ENCODE measurements at regions not wholly inside any gene's neighbourhood (a gene's known extent, or its start where the extent isn't known, plus 50 kb on each side); places are given as distances from the start of the nearest gene placed in this dataset.

GRCh38 chr14:98826618-98827017, 445.4 kb downstream of the BCL11B start:
- no peak for DNase-seq

DNA sequence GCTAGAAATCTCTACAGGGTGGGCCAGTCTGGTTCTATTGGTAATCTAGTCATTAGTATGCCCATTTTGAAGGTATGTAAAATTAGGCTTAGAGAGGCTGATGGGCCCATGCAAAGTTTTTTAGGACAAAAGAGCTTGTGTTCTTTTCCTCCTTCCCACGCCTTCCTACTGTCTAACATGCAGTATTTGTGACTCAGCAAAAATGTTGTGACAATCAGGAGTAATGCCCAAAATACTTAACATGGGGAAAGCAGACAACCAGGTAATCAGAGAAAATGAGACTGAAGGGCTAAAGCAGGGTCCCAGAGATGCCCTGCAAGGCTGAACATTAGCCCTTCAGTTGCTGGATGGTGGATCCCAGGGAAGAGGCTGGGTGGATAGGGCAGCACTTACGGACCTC, 437.9 kb downstream of the BCL11B start:
- no peak for DNase-seq

DNA sequence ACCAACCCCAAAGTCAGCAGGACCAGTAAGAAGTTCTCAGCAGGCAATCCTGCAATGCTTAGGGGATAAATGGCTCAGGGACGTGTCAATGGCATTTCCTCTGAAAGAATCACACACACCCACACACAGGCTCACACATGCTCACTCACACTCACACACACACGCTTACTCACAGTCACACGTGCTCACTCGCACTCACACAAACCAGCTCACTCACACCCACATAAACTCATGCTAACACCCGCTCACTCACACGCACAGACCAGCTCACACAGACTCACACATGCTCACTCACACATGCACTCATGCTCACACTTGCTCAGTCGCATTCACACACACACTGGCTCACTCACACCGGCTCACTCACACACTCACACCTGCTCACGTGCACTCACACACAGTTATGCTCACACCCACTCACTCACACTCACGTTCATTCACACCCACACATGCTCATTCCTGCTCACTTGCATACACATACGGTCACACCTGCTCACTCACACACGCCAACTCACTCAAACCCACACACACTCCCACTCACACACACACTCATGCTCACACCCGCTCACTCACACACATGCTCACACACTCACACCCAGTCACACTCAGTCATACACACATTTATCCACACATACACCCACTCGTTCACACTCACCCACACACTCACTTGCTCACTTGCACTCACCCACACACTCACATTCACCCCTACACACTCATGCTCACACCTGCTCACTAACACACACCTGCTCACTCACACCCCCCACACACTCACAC, 436.8 kb downstream of the BCL11B start:
- DNase-seq, result no peak

DNA sequence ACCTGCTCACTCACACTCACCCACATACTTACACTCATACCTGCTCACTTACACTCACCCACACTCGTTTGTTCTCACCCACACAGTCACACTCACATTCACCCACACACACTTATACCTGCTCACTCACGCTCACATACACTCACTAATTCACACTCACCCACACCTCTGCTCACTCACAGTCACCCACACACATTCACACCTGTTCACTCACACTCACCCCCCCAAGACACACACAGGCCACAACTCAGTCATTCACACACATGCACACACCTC, 436.2 kb downstream of the BCL11B start:
- no peak for DNase-seq

- DNase-seq, result no peak
These were observed 431.9 kb downstream of the BCL11B start for GRCh38 chr14:98840091-98840490.

DNA sequence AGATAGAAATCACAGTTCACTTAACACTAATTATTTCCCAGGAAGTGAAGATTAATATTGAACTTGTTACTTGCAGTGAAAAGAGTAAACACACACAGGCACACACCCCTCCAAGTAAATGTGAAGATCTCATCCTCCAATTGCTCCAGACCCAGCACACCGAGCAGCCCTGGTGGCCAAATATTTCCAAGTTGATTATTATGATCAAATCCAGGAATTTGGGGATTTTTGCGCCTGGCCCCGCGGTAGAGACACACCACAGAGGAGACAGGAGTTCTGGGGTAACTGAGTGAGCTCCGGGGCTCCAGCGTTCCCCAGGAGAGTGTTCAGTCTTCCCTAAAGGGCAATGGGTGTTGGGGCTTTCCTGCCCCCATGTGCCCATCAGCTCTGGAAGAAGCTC, 431.5 kb downstream of the BCL11B start:
- DNase-seq, result no peak

GRCh38 chr14:98844456-98844855, 427.5 kb downstream of the BCL11B start:
- DNase-seq, result no peak

- no peak for DNase-seq
These were observed 424.2 kb downstream of the BCL11B start for GRCh38 chr14:98847521-98848468.

DNA sequence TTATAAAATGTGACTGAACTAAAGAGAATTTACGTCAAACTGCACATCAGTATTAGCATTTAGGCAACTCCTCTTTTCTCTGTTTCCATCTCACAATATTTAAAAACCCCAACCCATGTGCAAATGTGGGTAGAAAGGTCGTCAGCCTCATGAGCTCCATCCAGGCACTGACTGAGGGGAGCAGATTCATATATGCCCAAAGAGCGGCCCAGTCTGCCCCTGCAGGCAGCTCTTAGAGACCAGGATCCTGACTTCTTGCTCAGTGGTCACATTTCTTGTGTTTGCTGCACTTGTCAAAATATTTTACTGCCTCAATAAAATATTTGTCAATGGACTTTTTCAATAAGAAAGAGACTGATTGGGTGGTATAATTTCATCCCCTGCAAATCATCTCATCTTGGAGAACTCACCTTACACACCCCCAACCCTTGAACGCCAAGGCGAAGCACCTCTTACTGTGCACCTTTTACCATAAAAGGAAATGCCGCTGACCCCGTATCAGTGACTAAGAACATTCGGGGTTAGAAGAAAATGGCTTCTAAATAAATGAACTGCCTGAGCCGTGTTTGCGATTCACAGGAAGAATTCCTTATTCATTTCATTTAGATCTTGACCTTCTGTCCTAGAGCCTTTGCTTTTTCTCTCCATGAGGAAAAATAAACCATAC, 418.8 kb downstream of the BCL11B start:
- no peak for DNase-seq

- no peak for DNase-seq
These were observed 415.9 kb downstream of the BCL11B start for GRCh38 chr14:98855926-98856715.

- no peak for DNase-seq
These were observed 413.8 kb downstream of the BCL11B start for GRCh38 chr14:98858158-98858557.

DNA sequence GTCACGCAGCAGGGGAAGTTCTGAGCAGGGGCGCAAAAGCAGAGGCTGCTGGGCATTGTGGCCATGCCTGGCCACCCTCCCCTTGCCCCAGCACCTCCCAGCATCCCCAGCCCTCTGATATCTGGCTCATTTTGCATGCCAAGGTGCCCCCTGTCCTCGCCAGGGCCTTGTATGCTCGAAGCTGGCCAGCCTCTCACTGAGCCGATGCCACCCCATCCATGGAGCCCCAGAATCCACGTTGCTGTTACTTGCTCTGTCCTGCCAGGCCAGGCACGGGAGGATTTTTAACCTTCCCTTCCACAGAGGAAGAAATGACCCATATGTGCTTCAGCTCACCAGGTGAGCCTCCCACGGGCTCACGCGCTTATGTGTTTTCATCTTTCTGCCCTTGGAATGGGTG, 413.4 kb downstream of the BCL11B start:
- DNase-seq, result no peak

GRCh38 chr14:98859301-98859700, 412.7 kb downstream of the BCL11B start:
- DNase-seq, result no peak

GRCh38 chr14:98864211-98864610, 407.8 kb downstream of the BCL11B start:
- DNase-seq, result no peak

DNA sequence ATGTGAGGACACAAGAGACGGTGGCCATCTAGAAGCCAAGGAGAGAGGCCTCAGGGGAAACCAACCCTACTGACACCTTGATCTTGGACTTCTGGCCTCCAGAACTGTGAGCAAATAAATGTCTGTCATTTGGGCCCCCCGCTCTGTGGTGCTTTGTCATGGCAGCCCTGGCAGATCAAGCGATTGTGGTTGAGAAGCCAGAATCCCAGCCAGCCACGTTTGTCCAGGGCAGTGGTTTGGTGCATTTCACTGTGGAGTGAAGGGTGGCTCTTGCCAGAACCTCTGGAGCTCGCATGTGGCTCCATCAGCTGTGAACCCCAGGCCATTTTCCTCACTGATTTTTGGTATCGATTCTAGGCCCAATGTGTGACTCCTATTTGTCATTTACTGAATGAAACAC, 404.9 kb downstream of the BCL11B start:
- DNase-seq, result no peak

DNA sequence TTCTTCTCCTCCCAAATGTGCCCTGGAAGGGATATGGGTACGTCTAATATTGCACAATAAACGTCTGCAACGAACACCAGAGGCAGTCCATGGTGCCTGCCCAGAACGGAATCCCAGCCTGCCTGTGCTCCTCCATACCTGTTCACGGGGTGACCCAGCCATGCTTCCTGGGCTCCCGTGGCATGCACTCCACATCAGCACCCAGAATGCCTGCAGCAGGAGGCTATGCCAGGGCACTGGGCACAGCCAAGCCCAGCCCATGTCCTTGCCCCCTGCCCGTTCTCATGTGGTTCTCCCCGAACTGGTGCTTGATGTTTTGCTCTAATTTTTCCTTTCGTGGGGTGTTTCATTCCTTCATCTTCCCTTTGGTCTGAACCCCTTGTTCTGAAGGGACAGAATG, 404.3 kb downstream of the BCL11B start:
- DNase-seq, result no peak

GRCh38 chr14:98868866-98869265, 403.1 kb downstream of the BCL11B start:
- no peak for DNase-seq

DNA sequence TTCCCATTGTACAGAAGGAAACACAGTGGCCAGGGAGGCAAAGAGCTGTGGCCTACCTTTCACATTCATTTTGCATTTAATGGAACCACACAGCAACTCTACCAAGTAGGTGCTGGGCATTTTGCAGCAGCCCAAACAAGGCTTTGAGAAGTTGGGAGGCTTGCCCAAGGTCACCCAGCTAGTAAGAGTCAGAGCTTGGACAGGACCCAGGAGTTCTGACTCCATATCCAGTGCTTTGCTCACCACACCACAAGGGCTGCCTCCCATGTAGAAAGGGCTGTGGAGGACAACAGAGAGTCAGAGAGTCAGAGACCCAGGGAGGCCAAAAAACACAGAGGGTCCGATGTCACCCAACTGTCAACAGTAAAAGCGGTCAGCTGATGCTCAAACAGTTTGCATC, 400.2 kb downstream of the BCL11B start:
- no peak for DNase-seq

GRCh38 chr14:98877065-98877464, 394.9 kb downstream of the BCL11B start:
- DNase-seq, result no peak

DNA sequence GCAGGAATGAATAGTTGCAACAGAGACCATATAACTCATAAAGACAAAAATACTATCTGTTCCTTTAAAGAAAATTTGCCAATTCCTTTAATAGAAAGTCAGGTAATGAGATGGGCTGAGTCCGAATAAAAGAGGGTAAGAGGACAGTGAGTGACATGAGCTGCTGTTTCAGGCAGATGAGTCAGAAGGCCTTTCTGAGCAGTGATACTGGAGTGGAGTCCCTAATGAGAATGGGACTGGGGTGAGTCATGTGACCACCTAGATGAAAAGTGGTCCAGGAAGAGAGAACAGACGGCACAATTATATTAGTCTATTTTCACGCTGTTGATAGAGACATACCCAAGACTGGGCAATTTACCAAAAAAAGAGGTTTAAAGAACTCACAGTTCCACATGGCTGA, 393.7 kb downstream of the BCL11B start:
- DNase-seq, result no peak

DNA sequence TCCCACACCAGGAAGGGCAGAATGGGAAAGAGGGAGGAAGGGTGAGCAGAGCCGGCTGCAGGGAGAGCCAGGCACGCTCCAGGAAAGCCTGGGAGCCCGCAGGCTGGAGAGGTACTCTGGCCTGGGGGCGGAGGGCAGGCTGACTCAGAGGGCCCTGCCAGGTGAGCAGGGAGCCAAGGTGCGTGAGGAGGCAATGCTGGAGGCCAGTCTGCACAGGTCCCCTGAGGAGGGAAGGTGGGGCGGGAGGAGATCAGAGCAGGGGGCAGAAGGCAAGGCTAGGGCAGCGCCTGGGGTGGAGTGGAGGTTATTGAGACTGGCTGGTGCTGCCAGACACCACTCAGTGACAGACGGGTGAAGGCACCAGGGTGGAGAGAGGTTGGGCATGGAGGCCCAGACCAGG, 385.0 kb downstream of the BCL11B start:
- no peak for DNase-seq

DNA sequence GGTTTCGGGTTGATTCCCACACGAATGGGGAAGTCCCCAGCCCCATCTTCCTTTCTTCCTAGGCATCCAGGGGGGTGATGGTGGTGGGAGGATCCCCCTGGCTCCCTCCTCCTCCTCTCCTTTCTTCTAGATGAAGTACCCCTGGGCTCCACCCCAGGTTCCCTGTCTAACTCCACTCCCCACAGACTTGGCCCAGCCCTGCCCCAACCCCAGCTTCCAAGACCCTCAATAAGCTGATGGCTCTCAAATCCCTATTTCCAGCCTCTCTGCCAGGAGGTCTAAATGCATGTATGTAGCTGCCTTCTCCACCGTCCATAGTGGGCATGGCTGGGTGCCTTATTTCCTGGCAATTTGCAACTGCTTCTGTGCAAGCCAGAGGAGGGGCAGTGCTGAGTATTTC, 383.7 kb downstream of the BCL11B start:
- no peak for DNase-seq
